ENCODE measurements at regions not wholly inside any gene's neighbourhood (a gene's known extent, or its start where the extent isn't known, plus 50 kb on each side); places are given as distances from the start of the nearest gene placed in this dataset.

DNA sequence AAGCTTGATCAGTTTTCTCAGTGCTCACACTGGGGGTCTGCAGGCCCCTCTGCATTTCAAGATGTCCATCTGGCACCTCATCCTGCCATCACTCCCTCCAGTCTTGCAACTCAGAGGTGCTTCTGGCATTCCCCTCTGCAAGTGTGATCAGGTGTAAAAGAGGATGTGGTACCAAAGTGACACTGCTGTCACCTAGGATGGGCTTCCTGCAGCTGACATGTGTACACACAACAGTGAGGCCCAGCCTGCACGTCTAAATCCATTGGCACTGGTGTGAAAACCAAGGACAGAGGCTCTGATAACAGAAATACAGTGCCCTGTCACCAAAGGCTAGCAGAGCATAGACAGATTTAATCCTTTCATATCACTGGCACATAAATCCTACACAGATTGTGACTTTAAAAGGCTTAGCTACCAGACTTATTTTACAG is 162.5 kb upstream of the CELF2 start:
- no peak for DNase-seq
- POLR2A ChIA-PET (ENCODE audit: unreplicated experiment) = no interaction called here
- Histone ChIP-seq H3K9me1 (ENCODE audit: insufficient read depth, low read length) (no peaks in the 10 kb centered on the region), H2BK5ac (ENCODE audit: low read depth, low read length, poor library complexity, severe bottlenecking) (no peak overlapping the region), H4K8ac (ENCODE audit: low read depth in 2 of 2, low read length in 2 of 2) (no peak overlapping the region), H3K4me1 (ENCODE audit: control insufficient read depth, insufficient read depth, low read length) (no peaks in the 10 kb centered on the region), H2BK120ac (ENCODE audit: low read depth, low read length) (no peak overlapping the region), H3K4me3 (ENCODE audit: insufficient read depth, low read depth, low read length) (no peak overlapping the region), H2AFZ (replicated peaks; ENCODE audit: low read length, poor library complexity) (no peak overlapping the region), H3K9ac (ENCODE audit: low read depth, low read length) (no peak overlapping the region), H3K9me3 (ENCODE audit: control insufficient read depth, insufficient read depth, low read length) (no peaks in the 10 kb centered on the region), H2BK15ac (ENCODE audit: low read depth, low read length) (no peak overlapping the region), H3K36me3 (ENCODE audit: control insufficient read depth, insufficient read depth, low read length) (no peaks in the 10 kb centered on the region), H3K56ac (ENCODE audit: extremely low read depth, insufficient read depth, low read length) (no peak overlapping the region), H4K20me1 (ENCODE audit: insufficient read depth, low read length) (no peaks in the 10 kb centered on the region), H2AK5ac (ENCODE audit: low read depth, low read length) (no peak overlapping the region), H2AK9ac (replicated peaks; ENCODE audit: low read depth, low read length, poor library complexity) (no peak overlapping the region), H4K91ac (ENCODE audit: insufficient read depth, low read depth, low read length) (no peak overlapping the region), H3K14ac (replicated peaks; ENCODE audit: low read depth, low read length) (no peak overlapping the region), H2BK20ac (ENCODE audit: low read depth, low read length) (no peak overlapping the region), H3K79me1 (ENCODE audit: low read depth in 1 of 2, low read length in 2 of 2) (no peaks in the 10 kb centered on the region), H3K4me2 (ENCODE audit: low read depth, low read length) (no peak overlapping the region), H3K4ac (ENCODE audit: low read depth, low read length) (no peak overlapping the region), H3K23ac (ENCODE audit: low read depth, low read length) (no peak overlapping the region), H3K18ac (ENCODE audit: low read depth, low read length) (no peak overlapping the region), H4K5ac (ENCODE audit: low read depth, low read length) (no peak overlapping the region), H3K27ac (ENCODE audit: insufficient read depth, low read length) (no peak overlapping the region), H3K27me3 (ENCODE audit: control insufficient read depth, insufficient read depth, low read length) (no peaks in the 10 kb centered on the region)
- in situ Hi-C loops (cut with MboI; ENCODE audit: low sequenced_read_pairs) (no loop called here), intact Hi-C loops (cut with micrococcal nuclease) (no loop called here), dilution Hi-C loops (cut with HindIII; ENCODE audit: low sequenced_read_pairs, unreplicated experiment) (no loop called here)
- no peak for ATAC-seq (ENCODE audit: low read depth)
- BruUV-seq (replicated peaks) = no TSS peak
- no CpG with 5 or more reads among the region's 1 CpG for WGBS, 2 experiments (ENCODE audit: extremely low coverage in 2 of 2, insufficient read length in 1 of 2)
- CTCF ChIA-PET = no interaction called here
- TF ChIP-seq MAZ (IDR thresholded peaks at IDR 0.05; ENCODE audit: borderline replicate concordance, low read depth, low read length) = no peak
- TF ChIP-seq POLR2A (IDR thresholded peaks at IDR 0.05; ENCODE audit: low read depth, low read length) = no peak
- TF ChIP-seq BHLHE40 (IDR thresholded peaks at IDR 0.05; ENCODE audit: low read depth, low read length) = no peak
- TF ChIP-seq, protein P1, sequence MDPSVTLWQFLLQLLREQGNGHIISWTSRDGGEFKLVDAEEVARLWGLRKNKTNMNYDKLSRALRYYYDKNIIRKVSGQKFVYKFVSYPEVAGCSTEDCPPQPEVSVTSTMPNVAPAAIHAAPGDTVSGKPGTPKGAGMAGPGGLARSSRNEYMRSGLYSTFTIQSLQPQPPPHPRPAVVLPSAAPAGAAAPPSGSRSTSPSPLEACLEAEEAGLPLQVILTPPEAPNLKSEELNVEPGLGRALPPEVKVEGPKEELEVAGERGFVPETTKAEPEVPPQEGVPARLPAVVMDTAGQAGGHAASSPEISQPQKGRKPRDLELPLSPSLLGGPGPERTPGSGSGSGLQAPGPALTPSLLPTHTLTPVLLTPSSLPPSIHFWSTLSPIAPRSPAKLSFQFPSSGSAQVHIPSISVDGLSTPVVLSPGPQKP (IDR thresholded peaks at IDR 0.05; ENCODE audit: borderline replicate concordance, low read depth, low read length) = no peak
- TF ChIP-seq MAFK (IDR thresholded peaks at IDR 0.05; ENCODE audit: low read depth, low read length) = no peak
- no peak for TF ChIP-seq CEBPB (IDR thresholded peaks at IDR 0.05; ENCODE audit: low read depth, low read length)
- TF ChIP-seq RFX5 (IDR thresholded peaks at IDR 0.05; ENCODE audit: low read depth, low read length) = no peak
- no peak for TF ChIP-seq SMC3 (IDR thresholded peaks at IDR 0.05; ENCODE audit: low read depth, low read length)
- TF ChIP-seq RAD21 (IDR thresholded peaks at IDR 0.05; ENCODE audit: low read length) = no peak
- TF ChIP-seq FOS (IDR thresholded peaks at IDR 0.05; ENCODE audit: low read depth, low read length) = no peak
- no peak for TF ChIP-seq RCOR1 (IDR thresholded peaks at IDR 0.05; ENCODE audit: insufficient replicate concordance, low read length)
- TF ChIP-seq, protein P2, sequence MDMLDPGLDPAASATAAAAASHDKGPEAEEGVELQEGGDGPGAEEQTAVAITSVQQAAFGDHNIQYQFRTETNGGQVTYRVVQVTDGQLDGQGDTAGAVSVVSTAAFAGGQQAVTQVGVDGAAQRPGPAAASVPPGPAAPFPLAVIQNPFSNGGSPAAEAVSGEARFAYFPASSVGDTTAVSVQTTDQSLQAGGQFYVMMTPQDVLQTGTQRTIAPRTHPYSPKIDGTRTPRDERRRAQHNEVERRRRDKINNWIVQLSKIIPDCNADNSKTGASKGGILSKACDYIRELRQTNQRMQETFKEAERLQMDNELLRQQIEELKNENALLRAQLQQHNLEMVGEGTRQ (IDR thresholded peaks at IDR 0.05; ENCODE audit: low read depth, low read length) = no peak
- no peak for TF ChIP-seq NFE2L2 (IDR thresholded peaks at IDR 0.05; ENCODE audit: low read depth, low read length)

Measured in IMR-90 (cell line).